ENCODE measurements at regions not wholly inside any gene's neighbourhood (a gene's known extent, or its start where the extent isn't known, plus 50 kb on each side); places are given as distances from the start of the nearest gene placed in this dataset.
"Not testable (repeated sequence)": the region's sequence is repeated elsewhere in the genome, so short reads cannot be mapped to it uniquely, and the experiment has no call there.

GRCh38 chr15:69675731-69676130, 223.1 kb downstream of the RPLP1 start:
- Histone ChIP-seq H3K27ac (no peak overlapping the region), H3K4me3 (no peak overlapping the region), H3K4me1 (no peaks in the 10 kb centered on the region), H3K9me3 (no peaks in the 10 kb centered on the region), H3K4me2 (no peak overlapping the region)
- 35% methylated on average over 2 of the region's 2 CpGs for WGBS (ENCODE audit: missing lambda C conversion rate)
- TF ChIP-seq JUNB (IDR thresholded peaks at IDR 0.05): no peak
- TF ChIP-seq EHF (CRISPR knock-in tag; IDR thresholded peaks at IDR 0.05): no peak
- ChIA-PET CTCF (interaction anchor here (0.6 kb wide), 1 partner anchor 100 kb away, joined by 3 read pairs; no protein-coding TSS in a partner anchor), POLR2A (no interaction called here)
- DNase-seq (ENCODE audit: low read depth in 1 of 2, low spot score in 1 of 2) (no peak), FAIRE-seq (no peak), ATAC-seq (no peak)

- no peak overlapping the region for H3K4me3 ChIP-seq
- peaks cover 6% of the 10 kb centered on the region; the same call in 2 of the 3 replicates for H3K9me3 ChIP-seq
- no peak overlapping the region for H3K4me2 ChIP-seq
- H3K4me1 ChIP-seq: no peaks in the 10 kb centered on the region
- ChIA-PET POLR2A (no interaction called here), CTCF (no interaction called here)
- DNase-seq (ENCODE audit: low read depth in 1 of 2, low spot score in 1 of 2) (no peak), FAIRE-seq (no peak), ATAC-seq (no peak)
- H3K27ac ChIP-seq: no peak overlapping the region
- TF ChIP-seq RCOR1 (IDR thresholded peaks at IDR 0.05; ENCODE audit: low read depth, low read length): no peak
- TF ChIP-seq PHF8 (IDR thresholded peaks at IDR 0.05; ENCODE audit: borderline replicate concordance, low read depth): no peak
- TF ChIP-seq CHD4 (IDR thresholded peaks at IDR 0.05; ENCODE audit: borderline replicate concordance): no peak
- no peak for TF ChIP-seq MAFK (IDR thresholded peaks at IDR 0.05; ENCODE audit: partially characterized antibody)
- TF ChIP-seq ZC3H11A (IDR thresholded peaks at IDR 0.05): no peak
- TF ChIP-seq HOXB13 (CRISPR knock-in tag; IDR thresholded peaks at IDR 0.05; ENCODE audit: low read depth): no peak
- TF ChIP-seq FOXS1 (CRISPR knock-in tag; IDR thresholded peaks at IDR 0.05): no peak
- no peak for TF ChIP-seq BCL3 (IDR thresholded peaks at IDR 0.05)
- TF ChIP-seq RNF2 (IDR thresholded peaks at IDR 0.05; ENCODE audit: borderline replicate concordance, low read depth): no peak
- no peak for TF ChIP-seq HDAC2 (IDR thresholded peaks at IDR 0.05)
- no peak for TF ChIP-seq ZSCAN20 (CRISPR knock-in tag; IDR thresholded peaks at IDR 0.05)
- no peak for TF ChIP-seq PBX3 (IDR thresholded peaks at IDR 0.05)
- no peak for TF ChIP-seq ELK1 (IDR thresholded peaks at IDR 0.05; ENCODE audit: low read depth, low read length)
- WGBS (ENCODE audit: missing lambda C conversion rate): 48% methylated on average over 4 of the region's 4 CpGs
Observed at GRCh38 chr15:69677403-69677802, 224.8 kb downstream of the RPLP1 start.

- CTCF ChIA-PET: no interaction called here
- DNase-seq (ENCODE audit: low read depth in 1 of 2, low spot score in 1 of 2): no peak
- TF ChIP-seq CBX8 (IDR thresholded peaks at IDR 0.05) (no peak), GATA3 (IDR thresholded peaks at IDR 0.05; ENCODE audit: borderline replicate concordance) (no peak), CHD2 (IDR thresholded peaks at IDR 0.05; ENCODE audit: low read length, partially characterized antibody) (no peak), RNF2 (IDR thresholded peaks at IDR 0.05; ENCODE audit: borderline replicate concordance, low read depth) (no peak), MAFK (IDR thresholded peaks at IDR 0.05; ENCODE audit: partially characterized antibody) (no peak), SMC3 (IDR thresholded peaks at IDR 0.05) (no peak), RAD21 (conservative IDR thresholded peaks at IDR 0.05 in 1 of 2, IDR thresholded peaks at IDR 0.05 in 1 of 2) (no peak)
- 39% methylated on average over 9 of the region's 9 CpGs for WGBS (ENCODE audit: missing lambda C conversion rate)
- H3K27ac ChIP-seq: no peak overlapping the region
- no peaks in the 10 kb centered on the region for H3K4me1 ChIP-seq
- H3K4me3 ChIP-seq: no peak overlapping the region
- H3K9me3 ChIP-seq: peaks cover 24% of the 10 kb centered on the region
- no peak overlapping the region for H3K4me2 ChIP-seq
- POLR2A ChIA-PET: no interaction called here
- no peak for FAIRE-seq
- ATAC-seq: no peak
Observed at GRCh38 chr15:69679623-69680228, 227.1 kb downstream of the RPLP1 start.

GRCh38 chr15:69684823-69685222, 232.2 kb downstream of the RPLP1 start:
- ATAC-seq; H3K4me2 ChIP-seq; POLR2A ChIA-PET; H3K4me1 ChIP-seq; CTCF ChIA-PET; H3K4me3 ChIP-seq; FAIRE-seq; DNase-seq (ENCODE audit: low read depth in 1 of 2, low spot score in 1 of 2); H3K27ac ChIP-seq: not testable (repeated sequence)
- peaks cover 65% of the 10 kb centered on the region for H3K9me3 ChIP-seq
- 27% methylated on average over 4 of the region's 4 CpGs for WGBS (ENCODE audit: missing lambda C conversion rate)
